ENCODE measurements at regions not wholly inside any gene's neighbourhood (a gene's known extent, or its start where the extent isn't known, plus 50 kb on each side); places are given as distances from the start of the nearest gene placed in this dataset.

GRCh38 chr5:66426259-66427138 lies 169.7 kb upstream of the MAST4 start:
- no peak for TF ChIP-seq GABPA (IDR thresholded peaks at IDR 0.05; ENCODE audit: borderline replicate concordance, insufficient read depth, low read length)
- no peak for TF ChIP-seq POLR2AphosphoS5 (IDR thresholded peaks at IDR 0.05; ENCODE audit: low read depth, low read length)
- TF ChIP-seq NRF1 (IDR thresholded peaks at IDR 0.05; ENCODE audit: low read depth, low read length), result no peak
- no peak for TF ChIP-seq FOSL1 (IDR thresholded peaks at IDR 0.05; ENCODE audit: insufficient read depth, low read depth, low read length)
- no peak for TF ChIP-seq RAD21 (IDR thresholded peaks at IDR 0.05 in 1 of 2, conservative IDR thresholded peaks at IDR 0.05 in 1 of 2; ENCODE audit: low read depth in 2 of 2, low read length in 2 of 2)
- TF ChIP-seq, protein P1, sequence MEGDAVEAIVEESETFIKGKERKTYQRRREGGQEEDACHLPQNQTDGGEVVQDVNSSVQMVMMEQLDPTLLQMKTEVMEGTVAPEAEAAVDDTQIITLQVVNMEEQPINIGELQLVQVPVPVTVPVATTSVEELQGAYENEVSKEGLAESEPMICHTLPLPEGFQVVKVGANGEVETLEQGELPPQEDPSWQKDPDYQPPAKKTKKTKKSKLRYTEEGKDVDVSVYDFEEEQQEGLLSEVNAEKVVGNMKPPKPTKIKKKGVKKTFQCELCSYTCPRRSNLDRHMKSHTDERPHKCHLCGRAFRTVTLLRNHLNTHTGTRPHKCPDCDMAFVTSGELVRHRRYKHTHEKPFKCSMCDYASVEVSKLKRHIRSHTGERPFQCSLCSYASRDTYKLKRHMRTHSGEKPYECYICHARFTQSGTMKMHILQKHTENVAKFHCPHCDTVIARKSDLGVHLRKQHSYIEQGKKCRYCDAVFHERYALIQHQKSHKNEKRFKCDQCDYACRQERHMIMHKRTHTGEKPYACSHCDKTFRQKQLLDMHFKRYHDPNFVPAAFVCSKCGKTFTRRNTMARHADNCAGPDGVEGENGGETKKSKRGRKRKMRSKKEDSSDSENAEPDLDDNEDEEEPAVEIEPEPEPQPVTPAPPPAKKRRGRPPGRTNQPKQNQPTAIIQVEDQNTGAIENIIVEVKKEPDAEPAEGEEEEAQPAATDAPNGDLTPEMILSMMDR (IDR thresholded peaks at IDR 0.05; ENCODE audit: control extremely low read depth in 1 of 3, insufficient read depth in 1 of 3, low read depth in 1 of 3, low read length in 3 of 3), result no peak
- TF ChIP-seq EZH2 (IDR thresholded peaks at IDR 0.05; ENCODE audit: low read depth, low read length, severe bottlenecking), result no peak
- TF ChIP-seq POLR2A (IDR thresholded peaks at IDR 0.05; ENCODE audit: control extremely low read depth in 1 of 2, low read depth in 2 of 2, low read length in 2 of 2), result no peak
- no peak for TF ChIP-seq TBP (IDR thresholded peaks at IDR 0.05; ENCODE audit: low read depth, low read length)
- no peak for TF ChIP-seq TCF12 (IDR thresholded peaks at IDR 0.05; ENCODE audit: low read depth, low read length)
- no peak for TF ChIP-seq CEBPB (IDR thresholded peaks at IDR 0.05; ENCODE audit: low read depth, low read length)
